IMR-90 (cell line): ENCODE measurements at regions not wholly inside any gene's neighbourhood (a gene's known extent, or its start where the extent isn't known, plus 50 kb on each side); places are given as distances from the start of the nearest gene placed in this dataset.

Experiments used
- ATAC-seq: fragments of 200-7000 bp; cut with Tn5 transposase; 2 replicates; pipeline ENCODE4 v1.9.1; 2020; ENCODE audit warnings: low read depth, mild to moderate bottlenecking, moderate library complexity
- BruUV-seq: library from RNA; stranded (reverse); fragments of 400-500 nt; replicated peaks from 2 replicates; lab custom pipeline; 2021; lab: Mats Ljungman, UMichigan
- CTCF ChIA-PET: fragments of 300-600 bp; formaldehyde crosslinking; extraction: SDS; loops from one replicate; lab custom pipeline; 2021; ENCODE audit warnings: antibody characterized with exemption; lab: Yijun Ruan, JAX
- POLR2A ChIA-PET: fragments of 300-600 bp; sonication (Branson Sonifier 250); formaldehyde crosslinking; loops from one replicate; lab custom pipeline; 2022; ENCODE audit warnings: antibody characterized with exemption; ENCODE audit not compliant: unreplicated experiment; lab: Charles Lee
- DNase-seq: peaks from one replicate; pipeline ENCODE4 v3.0.0; 2013
- H2AFZ ChIP-seq: replicated peaks from 2 replicates; pipeline ENCODE3; 2013; ENCODE audit warnings: low read length, mild to moderate bottlenecking; ENCODE audit not compliant: poor library complexity
- H2AK5ac ChIP-seq: 2 replicates; pipeline ENCODE4 v1.6.1; 2013; ENCODE audit warnings: low read depth, low read length, inconsistent platforms
- H2AK9ac ChIP-seq: replicated peaks from 2 replicates; pipeline ENCODE3; 2013; ENCODE audit warnings: mild to moderate bottlenecking, low read depth, low read length, moderate library complexity; ENCODE audit not compliant: poor library complexity
- H2BK120ac ChIP-seq: 2 replicates; pipeline ENCODE4 v1.6.1; 2013; ENCODE audit warnings: low read depth, low read length, inconsistent platforms
- H2BK15ac ChIP-seq: 3 replicates; pipeline ENCODE4 v1.6.1; 2013; ENCODE audit warnings: low read depth, low read length, inconsistent platforms
- H2BK20ac ChIP-seq: 2 replicates; pipeline ENCODE4 v1.6.1; 2013; ENCODE audit warnings: low read depth, mild to moderate bottlenecking, inconsistent platforms, low read length, moderate library complexity
- H2BK5ac ChIP-seq: 2 replicates; pipeline ENCODE4 v1.6.1; 2013; ENCODE audit warnings: mild to moderate bottlenecking, low read depth, low read length, inconsistent platforms; ENCODE audit not compliant: poor library complexity, severe bottlenecking
- H3K14ac ChIP-seq: replicated peaks from 2 replicates; pipeline ENCODE4 v1.6.1; 2013; ENCODE audit warnings: low read depth, low read length, inconsistent platforms
- H3K18ac ChIP-seq: 2 replicates; pipeline ENCODE4 v1.6.1; 2013; ENCODE audit warnings: low read depth, low read length, control low read depth
- H3K23ac ChIP-seq: 2 replicates; pipeline ENCODE4 v1.6.1; 2013; ENCODE audit warnings: low read depth, low read length, inconsistent platforms
- H3K27ac ChIP-seq: 2 replicates; pipeline ENCODE4 v1.5.1; 2013; ENCODE audit warnings: mild to moderate bottlenecking, control low read depth, low read length; ENCODE audit not compliant: insufficient read depth
- H3K27me3 ChIP-seq: 2 replicates; pipeline ENCODE4 v1.6.1; 2013; ENCODE audit warnings: low read length; ENCODE audit not compliant: control insufficient read depth, insufficient read depth
- H3K36me3 ChIP-seq: 2 replicates; pipeline ENCODE4 v1.6.1; 2013; ENCODE audit warnings: low read length, mixed read lengths; ENCODE audit not compliant: control insufficient read depth, insufficient read depth
- H3K4ac ChIP-seq: 2 replicates; pipeline ENCODE4 v1.6.1; 2013; ENCODE audit warnings: low read depth, low read length, inconsistent platforms
- H3K4me1 ChIP-seq: 2 replicates; pipeline ENCODE4 v1.6.1; 2013; ENCODE audit warnings: low read length, mixed read lengths; ENCODE audit not compliant: control insufficient read depth, insufficient read depth
- H3K4me2 ChIP-seq: 2 replicates; pipeline ENCODE4 v1.6.1; 2013; ENCODE audit warnings: low read depth, mild to moderate bottlenecking, control low read depth, low read length, moderate library complexity
- H3K4me3 ChIP-seq: 2 replicates; pipeline ENCODE4 v1.5.1; 2013; ENCODE audit warnings: low read depth, mild to moderate bottlenecking, control low read depth, low read length, moderate library complexity; ENCODE audit not compliant: insufficient read depth
- H3K56ac ChIP-seq: 2 replicates; pipeline ENCODE4 v1.6.1; 2013; ENCODE audit warnings: low read length, inconsistent platforms; ENCODE audit not compliant: insufficient read depth; ENCODE audit errors: extremely low read depth
- H3K79me1 ChIP-seq, 2 experiments: 2 replicates each; pipeline ENCODE4 v1.6.1; 2013; ENCODE audit warnings: low read length in 2 of 2, inconsistent platforms in 1 of 2, low read depth in 1 of 2
- H3K9ac ChIP-seq: 2 replicates; pipeline ENCODE4 v1.6.1; 2013; ENCODE audit warnings: low read depth, low read length, control low read depth
- H3K9me1 ChIP-seq: 2 replicates; pipeline ENCODE4 v1.6.1; 2013; ENCODE audit warnings: low read length, inconsistent platforms; ENCODE audit not compliant: insufficient read depth
- H3K9me3 ChIP-seq: 2 replicates; pipeline ENCODE4 v1.6.1; 2013; ENCODE audit warnings: low read length; ENCODE audit not compliant: control insufficient read depth, insufficient read depth
- H4K20me1 ChIP-seq: 2 replicates; pipeline ENCODE4 v1.6.1; 2013; ENCODE audit warnings: low read length, inconsistent platforms; ENCODE audit not compliant: insufficient read depth
- H4K5ac ChIP-seq: 2 replicates; pipeline ENCODE4 v1.6.1; 2013; ENCODE audit warnings: mild to moderate bottlenecking, low read depth, low read length, control low read depth
- H4K8ac ChIP-seq, 2 experiments: 2 replicates each; pipeline ENCODE4 v1.6.1; 2013; ENCODE audit warnings: low read depth in 2 of 2, low read length in 2 of 2, control low read depth in 1 of 2, inconsistent platforms in 1 of 2
- H4K91ac ChIP-seq: 2 replicates; pipeline ENCODE4 v1.6.1; 2013; ENCODE audit warnings: low read depth, low read length, inconsistent platforms; ENCODE audit not compliant: insufficient read depth
- BHLHE40 ChIP-seq: fragments of 150-350 bp; IDR thresholded peaks from 2 replicates; pipeline ENCODE4 v1.6.1; 2016; ENCODE audit warnings: mild to moderate bottlenecking, low read depth, low read length
- CEBPB ChIP-seq: IDR thresholded peaks from 2 replicates; pipeline ENCODE4 v1.6.1; 2012; ENCODE audit warnings: low read depth, low read length, improper control_type of control experiment
- CHD1 ChIP-seq: IDR thresholded peaks from 2 replicates; pipeline ENCODE4 v1.6.1; 2012; ENCODE audit warnings: low read depth, low read length, improper control_type of control experiment
- CTCF ChIP-seq: conservative IDR thresholded peaks from 2 replicates; pipeline ENCODE4 v1.5.1; 2012; ENCODE audit warnings: mild to moderate bottlenecking, low read depth, low read length, improper control_type of control experiment
- ELK1 ChIP-seq: fragments of 150-350 bp; IDR thresholded peaks from 2 replicates; pipeline ENCODE4 v1.6.1; 2016; ENCODE audit warnings: low read depth, mild to moderate bottlenecking, low read length, moderate library complexity, borderline replicate concordance
- FOS ChIP-seq: fragments of 150-350 bp; IDR thresholded peaks from 2 replicates; pipeline ENCODE4 v1.6.1; 2016; ENCODE audit warnings: low read depth, low read length
- MAFK ChIP-seq: IDR thresholded peaks from 2 replicates; pipeline ENCODE4 v1.6.1; 2012; ENCODE audit warnings: low read depth, low read length, improper control_type of control experiment
- MAZ ChIP-seq: IDR thresholded peaks from 2 replicates; pipeline ENCODE4 v1.6.1; 2012; ENCODE audit warnings: low read depth, mild to moderate bottlenecking, low read length, improper control_type of control experiment, moderate library complexity, borderline replicate concordance
- MXI1 ChIP-seq: IDR thresholded peaks from 2 replicates; pipeline ENCODE4 v1.6.1; 2012; ENCODE audit warnings: low read depth, mild to moderate bottlenecking, low read length, moderate library complexity, borderline replicate concordance
- NFE2L2 ChIP-seq: fragments of 150-350 bp; IDR thresholded peaks from 2 replicates; pipeline ENCODE4 v1.6.1; 2016; ENCODE audit warnings: low read depth, mild to moderate bottlenecking, low read length
- POLR2A ChIP-seq: IDR thresholded peaks from 2 replicates; pipeline ENCODE4 v1.6.1; 2012; ENCODE audit warnings: mild to moderate bottlenecking, low read depth, low read length
- RAD21 ChIP-seq: IDR thresholded peaks from 2 replicates; pipeline ENCODE4 v1.6.1; 2012; ENCODE audit warnings: low read length, improper control_type of control experiment
- RCOR1 ChIP-seq: IDR thresholded peaks from 2 replicates; pipeline ENCODE4 v1.6.1; 2012; ENCODE audit warnings: mild to moderate bottlenecking, low read length, improper control_type of control experiment; ENCODE audit not compliant: insufficient replicate concordance
- RFX5 ChIP-seq: IDR thresholded peaks from 2 replicates; pipeline ENCODE4 v1.8.0; 2012; ENCODE audit warnings: low read depth, mild to moderate bottlenecking, low read length, moderate library complexity
- SMC3 ChIP-seq: fragments of 150-350 bp; IDR thresholded peaks from 2 replicates; pipeline ENCODE4 v1.6.1; 2016; ENCODE audit warnings: low read depth, mild to moderate bottlenecking, antibody characterized with exemption, low read length, moderate library complexity
- USF2 ChIP-seq: fragments of 150-350 bp; IDR thresholded peaks from 2 replicates; pipeline ENCODE4 v1.6.1; 2017; ENCODE audit warnings: mild to moderate bottlenecking, antibody characterized with exemption, low read length, low read depth
- WGBS, 2 experiments: methylation state at CpG; one replicate each; pipeline versions ENCODE4 v1.1.5 to v1.1.7; 2013; ENCODE audit warnings: missing lambda C conversion rate in 2 of 2; ENCODE audit not compliant: insufficient read length in 1 of 2; ENCODE audit errors: extremely low coverage in 2 of 2; 5-methylcytosine and 5-hydroxymethylcytosine counted together
- dilution Hi-C: fragments of 300-500 bp; cut with HindIII; formaldehyde crosslinking; loops from one replicate; pipeline ENCODE4 v1.14.3; 2018; ENCODE audit warnings: low sequenced_read_pairs; ENCODE audit not compliant: unreplicated experiment
- in situ Hi-C: fragments of 300-500 bp; cut with MboI; formaldehyde crosslinking; loops from 3 replicates; pipeline ENCODE4 v1.14.3; 2019; ENCODE audit warnings: low sequenced_read_pairs, inconsistent platforms, mixed read lengths
- intact Hi-C: fragments of 100-400 bp; cut with micrococcal nuclease; formaldehyde crosslinking; loops from 2 replicates; pipeline ENCODE4 v1.10.0; 2022

GRCh38 chr17:13283606-13284005, 265.8 kb upstream of the ELAC2 start:
- Histone ChIP-seq H3K18ac (no peak overlapping the region), H2BK15ac (no peak overlapping the region), H3K79me1 (no peaks in the 10 kb centered on the region), H3K9me1 (no peaks in the 10 kb centered on the region), H3K4me3 (no peak overlapping the region), H2BK120ac (no peak overlapping the region), H3K9me3 (no peaks in the 10 kb centered on the region), H3K9ac (no peak overlapping the region), H4K20me1 (no peaks in the 10 kb centered on the region), H3K36me3 (no peaks in the 10 kb centered on the region), H3K27ac (no peak overlapping the region), H3K56ac (no peak overlapping the region), H3K23ac (no peak overlapping the region), H2AK5ac (no peak overlapping the region), H3K4me2 (no peak overlapping the region), H3K27me3 (no peaks in the 10 kb centered on the region; the same call in 1 of the 2 replicates), H2BK20ac (no peak overlapping the region), H4K8ac (no peak overlapping the region), H3K4ac (no peak overlapping the region), H2BK5ac (no peak overlapping the region), H4K5ac (no peak overlapping the region), H4K91ac (no peak overlapping the region), H3K14ac (no peak overlapping the region), H3K4me1 (no peaks in the 10 kb centered on the region), H2AK9ac (no peak overlapping the region), H2AFZ (no peak overlapping the region)
- CTCF ChIA-PET = no interaction called here
- TF ChIP-seq BHLHE40 (no peak), SMC3 (no peak), CHD1 (no peak), USF2 (no peak), RFX5 (no peak), MAZ (no peak), ELK1 (no peak), MAFK (no peak), RCOR1 (no peak), RAD21 (no peak), MXI1 (no peak), CEBPB (no peak), POLR2A (no peak), FOS (no peak), NFE2L2 (no peak), CTCF (no peak)
- WGBS, 2 experiments = no CpG with 5 or more reads among the region's 1 CpG
- intact Hi-C loops (no loop called here), in situ Hi-C loops (no loop called here), dilution Hi-C loops (no loop called here)
- DNase-seq (no peak), ATAC-seq (no peak)
- POLR2A ChIA-PET = no interaction called here
- no TSS peak for BruUV-seq
